ENCODE measurements at regions not wholly inside any gene's neighbourhood (a gene's known extent, or its start where the extent isn't known, plus 50 kb on each side); places are given as distances from the start of the nearest gene placed in this dataset.

DNA sequence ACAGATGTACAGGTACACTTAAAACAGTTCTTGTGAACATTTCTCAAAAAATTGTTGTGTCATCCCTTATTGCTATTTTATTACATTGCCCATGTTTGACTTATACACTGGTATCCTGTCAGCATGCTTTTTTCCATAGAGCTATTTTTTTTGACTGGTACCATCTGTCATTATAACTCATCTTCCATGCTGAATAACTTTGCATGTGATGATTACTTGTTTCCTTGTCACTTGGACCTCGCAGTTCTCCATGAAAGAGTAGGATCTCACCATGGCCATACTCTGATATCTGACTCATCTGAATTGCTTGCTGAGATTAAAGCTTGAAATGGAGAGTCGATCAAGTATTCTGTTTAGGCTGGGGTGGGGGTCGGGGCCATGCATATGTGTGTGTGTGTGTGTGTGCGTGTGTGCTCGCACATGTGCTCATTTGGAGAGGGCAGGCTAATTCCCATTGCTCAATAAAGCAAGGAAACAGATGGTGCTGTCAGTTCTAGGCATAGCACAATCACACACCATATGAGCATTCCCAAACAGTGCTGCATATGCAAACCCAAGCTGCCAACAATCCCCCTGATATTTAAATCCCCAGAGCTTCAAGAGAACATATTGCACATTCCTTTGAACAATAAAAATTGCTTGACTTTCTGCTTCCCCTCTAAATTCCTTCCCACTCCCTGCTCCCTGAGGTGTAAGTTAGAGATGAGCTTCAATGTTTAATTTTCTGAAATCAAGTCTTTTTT lies 62.9 kb downstream of the NHLRC3 start:
- H3K4me1 ChIP-seq (ENCODE audit: insufficient read depth, insufficient read length) = no peaks in the 10 kb centered on the region
- no peak for TF ChIP-seq ZNF274 (IDR thresholded peaks at IDR 0.05; ENCODE audit: low read depth, low read length)
- TF ChIP-seq SUZ12 (IDR thresholded peaks at IDR 0.05; ENCODE audit: extremely low read depth, insufficient read depth, insufficient read length) = no peak
- TF ChIP-seq YY1 (IDR thresholded peaks at IDR 0.05; ENCODE audit: insufficient read depth, insufficient read length) = no peak
- DNase-seq (ENCODE audit: low read depth, low spot score) = no peak

DNA sequence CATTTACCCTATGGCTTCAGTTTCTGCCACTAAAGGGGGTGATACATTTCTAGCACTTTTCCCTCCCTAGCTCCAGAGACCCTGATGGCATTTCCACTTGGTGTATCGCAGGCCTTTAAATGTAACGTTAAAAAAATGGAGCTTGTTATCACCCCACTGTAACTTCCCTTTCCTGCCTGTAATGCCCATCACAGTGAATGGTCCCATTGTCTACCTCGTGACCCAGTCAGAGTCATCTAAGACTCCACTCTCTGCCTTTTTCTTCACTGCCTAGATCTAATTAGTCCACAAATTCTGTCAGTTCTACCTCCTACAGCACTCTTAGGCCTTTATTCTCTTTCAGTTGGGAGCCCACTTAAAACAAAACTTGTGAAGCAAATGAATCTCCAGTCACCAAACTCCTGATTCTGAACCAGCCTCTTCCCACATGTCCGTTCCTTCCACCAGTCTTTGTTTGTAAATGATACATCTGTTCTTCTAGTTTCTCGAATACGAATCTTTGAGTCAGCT lies 64.8 kb downstream of the NHLRC3 start:
- H3K9me3 ChIP-seq (ENCODE audit: insufficient read depth, low read length) = no peaks in the 10 kb centered on the region
- no peaks in the 10 kb centered on the region for H3K4me1 ChIP-seq (ENCODE audit: insufficient read depth, insufficient read length)
- TF ChIP-seq SUZ12 (IDR thresholded peaks at IDR 0.05; ENCODE audit: extremely low read depth, insufficient read depth, insufficient read length) = no peak
- no peak for TF ChIP-seq ZNF274 (IDR thresholded peaks at IDR 0.05; ENCODE audit: low read depth, low read length)
- TF ChIP-seq YY1 (IDR thresholded peaks at IDR 0.05; ENCODE audit: insufficient read depth, insufficient read length) = no peak
- no peak overlapping the region for H3K4me3 ChIP-seq (ENCODE audit: insufficient read length, low read depth)
- no peak overlapping the region for H3K9ac ChIP-seq (ENCODE audit: insufficient read length, low read depth)
- no peaks in the 10 kb centered on the region for H3K36me3 ChIP-seq (ENCODE audit: insufficient read depth, insufficient read length, low read length)
- no peaks in the 10 kb centered on the region for H3K27me3 ChIP-seq (ENCODE audit: insufficient read depth, insufficient read length)
- DNase-seq (ENCODE audit: low read depth, low spot score) = no peak

More for the DNA sequence above, 62.9 kb downstream of the NHLRC3 start:
- H3K4me3 ChIP-seq (ENCODE audit: insufficient read length, low read depth) = no peak overlapping the region
- no peaks in the 10 kb centered on the region for H3K36me3 ChIP-seq (ENCODE audit: insufficient read depth, insufficient read length, low read length)
- H3K9ac ChIP-seq (ENCODE audit: insufficient read length, low read depth) = no peak overlapping the region
- no peaks in the 10 kb centered on the region for H3K9me3 ChIP-seq (ENCODE audit: insufficient read depth, low read length)
- no peaks in the 10 kb centered on the region for H3K27me3 ChIP-seq (ENCODE audit: insufficient read depth, insufficient read length)

DNA sequence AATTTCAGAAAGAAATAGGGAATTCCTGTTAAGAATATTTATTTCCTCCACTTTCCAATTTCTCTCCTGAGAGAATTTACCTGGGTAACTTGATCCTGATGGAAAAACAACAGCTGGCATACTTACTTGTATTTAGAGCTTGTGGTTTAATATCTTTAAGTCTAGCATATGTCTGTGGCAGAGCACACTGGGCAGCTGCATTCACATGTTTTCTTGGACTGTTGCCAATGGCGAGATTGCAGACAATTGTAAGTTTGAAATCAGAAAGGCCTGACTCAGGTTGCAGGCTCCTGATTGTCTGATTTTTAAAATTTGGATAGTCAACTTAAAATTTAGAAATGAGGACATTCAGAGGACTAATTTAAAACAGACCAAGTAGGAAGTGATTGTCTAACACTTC lies 66.9 kb downstream of the NHLRC3 start:
- TF ChIP-seq SUZ12 (IDR thresholded peaks at IDR 0.05; ENCODE audit: extremely low read depth, insufficient read depth, insufficient read length) = no peak
- TF ChIP-seq YY1 (IDR thresholded peaks at IDR 0.05; ENCODE audit: insufficient read depth, insufficient read length) = no peak
- no peak for TF ChIP-seq ZNF274 (IDR thresholded peaks at IDR 0.05; ENCODE audit: low read depth, low read length)
- Histone ChIP-seq H3K4me3 (ENCODE audit: insufficient read length, low read depth) (no peak overlapping the region), H3K4me1 (ENCODE audit: insufficient read depth, insufficient read length) (no peaks in the 10 kb centered on the region), H3K36me3 (ENCODE audit: insufficient read depth, insufficient read length, low read length) (no peaks in the 10 kb centered on the region), H3K27me3 (ENCODE audit: insufficient read depth, insufficient read length) (no peaks in the 10 kb centered on the region), H3K9ac (ENCODE audit: insufficient read length, low read depth) (no peak overlapping the region), H3K9me3 (ENCODE audit: insufficient read depth, low read length) (no peaks in the 10 kb centered on the region)
- DNase-seq (ENCODE audit: low read depth, low spot score) = no peak

DNA sequence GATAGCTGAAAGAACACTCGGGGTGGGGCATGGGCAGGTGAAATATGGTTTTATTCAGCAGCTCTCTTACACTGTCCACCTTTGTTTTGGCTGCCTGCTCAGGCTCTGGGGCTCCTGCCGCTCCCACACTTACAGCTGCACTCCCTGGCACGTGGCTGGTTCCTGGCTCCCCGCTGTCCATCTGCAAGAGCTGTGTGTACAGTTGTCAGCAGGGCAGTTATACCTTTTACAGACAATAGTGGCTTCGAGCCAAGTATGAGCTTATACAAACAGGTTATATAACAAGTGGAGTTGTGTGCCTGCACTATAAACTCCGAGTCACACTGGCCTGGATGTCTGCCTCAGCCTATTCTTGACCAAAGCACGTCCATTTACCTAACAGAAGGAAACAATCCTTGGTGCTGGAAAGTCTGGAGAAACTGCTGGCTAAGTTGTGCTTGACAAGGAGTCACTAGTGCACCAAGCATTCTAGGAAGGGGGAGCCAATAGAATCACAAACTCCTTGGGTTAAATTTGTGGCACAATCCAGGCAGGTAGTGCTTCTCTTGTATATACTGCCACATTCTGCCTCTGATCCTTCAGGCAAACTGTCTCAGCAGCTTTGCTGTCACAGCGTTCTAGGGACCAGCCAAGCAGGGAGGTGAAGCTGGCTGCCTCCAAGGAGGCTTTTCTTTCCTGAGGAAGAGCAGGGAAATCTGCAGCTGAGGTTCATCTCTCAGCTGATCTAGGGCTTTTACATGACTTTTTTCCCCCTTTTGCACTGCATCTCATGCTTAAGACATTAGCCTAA lies 68.2 kb downstream of the NHLRC3 start:
- H3K9ac ChIP-seq (ENCODE audit: insufficient read length, low read depth) = no peak overlapping the region
- H3K36me3 ChIP-seq (ENCODE audit: insufficient read depth, insufficient read length, low read length) = no peaks in the 10 kb centered on the region
- H3K4me3 ChIP-seq (ENCODE audit: insufficient read length, low read depth) = no peak overlapping the region
- no peaks in the 10 kb centered on the region for H3K4me1 ChIP-seq (ENCODE audit: insufficient read depth, insufficient read length)
- H3K27me3 ChIP-seq (ENCODE audit: insufficient read depth, insufficient read length) = no peaks in the 10 kb centered on the region
- TF ChIP-seq ZNF274 (IDR thresholded peaks at IDR 0.05; ENCODE audit: low read depth, low read length) (no peak), SUZ12 (IDR thresholded peaks at IDR 0.05; ENCODE audit: extremely low read depth, insufficient read depth, insufficient read length) (no peak), YY1 (IDR thresholded peaks at IDR 0.05; ENCODE audit: insufficient read depth, insufficient read length) (no peak)
- DNase-seq (ENCODE audit: low read depth, low spot score) = no peak
- no peaks in the 10 kb centered on the region for H3K9me3 ChIP-seq (ENCODE audit: insufficient read depth, low read length)

DNA sequence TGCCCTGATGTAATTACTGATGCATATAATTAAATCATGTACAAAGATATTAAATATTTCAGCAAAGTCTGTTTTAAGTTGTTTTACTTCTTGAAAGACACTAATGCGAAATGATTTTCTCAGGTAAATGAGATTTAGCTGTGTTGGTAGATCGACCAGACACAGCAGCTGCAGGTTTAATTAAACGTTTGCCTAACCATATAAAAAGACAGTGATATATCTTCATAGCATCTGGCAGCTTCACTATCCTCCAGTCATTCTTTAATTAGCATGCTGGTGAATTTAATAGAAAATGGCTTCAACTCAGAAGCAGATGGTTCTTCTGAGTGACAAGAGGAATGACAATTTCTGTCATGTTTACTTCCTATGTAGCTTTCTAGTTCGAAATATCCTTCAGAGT lies 69.3 kb downstream of the NHLRC3 start:
- no peak overlapping the region for H3K9ac ChIP-seq (ENCODE audit: insufficient read length, low read depth)
- no peak for DNase-seq (ENCODE audit: low read depth, low spot score)
- no peaks in the 10 kb centered on the region for H3K4me1 ChIP-seq (ENCODE audit: insufficient read depth, insufficient read length)
- H3K9me3 ChIP-seq (ENCODE audit: insufficient read depth, low read length) = 0 out of 2 replicates have a peak, but pooled peaks cover 6% of the 10 kb centered on the region
- no peak overlapping the region for H3K4me3 ChIP-seq (ENCODE audit: insufficient read length, low read depth)
- H3K36me3 ChIP-seq (ENCODE audit: insufficient read depth, insufficient read length, low read length) = no peaks in the 10 kb centered on the region
- H3K27me3 ChIP-seq (ENCODE audit: insufficient read depth, insufficient read length) = no peaks in the 10 kb centered on the region
- TF ChIP-seq YY1 (IDR thresholded peaks at IDR 0.05; ENCODE audit: insufficient read depth, insufficient read length) (no peak), SUZ12 (IDR thresholded peaks at IDR 0.05; ENCODE audit: extremely low read depth, insufficient read depth, insufficient read length) (no peak), ZNF274 (IDR thresholded peaks at IDR 0.05; ENCODE audit: low read depth, low read length) (no peak)

DNA sequence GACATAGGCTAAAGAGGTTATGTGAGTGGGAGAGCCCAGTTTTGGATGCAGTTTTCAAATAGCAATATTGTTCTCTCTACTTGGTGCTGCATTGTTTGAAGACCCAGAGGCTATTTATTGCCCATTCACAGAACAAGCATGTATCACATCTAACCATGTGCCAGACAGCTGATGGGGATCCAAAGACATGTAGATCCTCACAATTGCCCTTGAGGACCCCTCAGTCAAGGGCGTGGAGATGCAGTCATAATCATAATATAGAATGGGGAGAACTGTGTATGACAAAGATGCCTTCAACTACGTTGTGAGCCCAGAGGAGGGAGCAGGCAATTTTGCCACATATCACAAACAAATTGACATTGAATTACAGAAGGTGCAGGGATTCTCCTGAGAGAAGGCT lies 70.5 kb downstream of the NHLRC3 start:
- no peaks in the 10 kb centered on the region for H3K4me1 ChIP-seq (ENCODE audit: insufficient read depth, insufficient read length)
- no peaks in the 10 kb centered on the region for H3K27me3 ChIP-seq (ENCODE audit: insufficient read depth, insufficient read length)
- H3K4me3 ChIP-seq (ENCODE audit: insufficient read length, low read depth) = no peak overlapping the region
- H3K9me3 ChIP-seq (ENCODE audit: insufficient read depth, low read length) = 0 out of 2 replicates have a peak, but pooled peaks cover 8% of the 10 kb centered on the region
- no peak for TF ChIP-seq ZNF274 (IDR thresholded peaks at IDR 0.05; ENCODE audit: low read depth, low read length)
- TF ChIP-seq SUZ12 (IDR thresholded peaks at IDR 0.05; ENCODE audit: extremely low read depth, insufficient read depth, insufficient read length) = no peak
- TF ChIP-seq YY1 (IDR thresholded peaks at IDR 0.05; ENCODE audit: insufficient read depth, insufficient read length) = no peak
- H3K36me3 ChIP-seq (ENCODE audit: insufficient read depth, insufficient read length, low read length) = no peaks in the 10 kb centered on the region
- H3K9ac ChIP-seq (ENCODE audit: insufficient read length, low read depth) = no peak overlapping the region
- DNase-seq (ENCODE audit: low read depth, low spot score) = no peak
